GM23338 (cell line): ENCODE measurements at regions not wholly inside any gene's neighbourhood (a gene's known extent, or its start where the extent isn't known, plus 50 kb on each side); places are given as distances from the start of the nearest gene placed in this dataset.

Source experiments
- CREB1 ChIP-seq: fragments of 250-450 bp; sonication (Bioruptor Pico); IDR thresholded peaks from 2 replicates; pipeline ENCODE4 v1.5.0; 2020; ENCODE audit warnings: low read depth, mild to moderate bottlenecking, moderate library complexity
- CTCF ChIP-seq, 2 experiments: fragments of 200-600 bp in 1 of 2; sonication (generic) in 1 of 2; conservative IDR thresholded peaks; 2 replicates each; pipeline versions ENCODE4 v1.5.1 to v1.6.1; 2016 to 2017; ENCODE audit warnings: antibody characterized with exemption in 2 of 2, low read depth in 2 of 2, mild to moderate bottlenecking in 2 of 2, moderate library complexity in 1 of 2
- EZH2 ChIP-seq: fragments of 200-600 bp; sonication (generic); IDR thresholded peaks from one replicate; pipeline ENCODE4 v1.8.0; 2017; ENCODE audit warnings: antibody characterized with exemption, mild to moderate bottlenecking, low read depth; ENCODE audit not compliant: unreplicated experiment
- EZH2phosphoT487 ChIP-seq: fragments of 200-600 bp; sonication (generic); IDR thresholded peaks from one replicate; pipeline ENCODE4 v1.8.1; 2018; ENCODE audit warnings: antibody characterized with exemption; ENCODE audit not compliant: unreplicated experiment
- POLR2AphosphoS5 ChIP-seq: IDR thresholded peaks from 2 replicates; pipeline ENCODE4 v1.6.1; 2016; ENCODE audit warnings: antibody characterized with exemption, low read depth
- REST ChIP-seq: IDR thresholded peaks from one replicate; pipeline ENCODE4 v1.6.1; 2018; ENCODE audit warnings: antibody characterized with exemption; ENCODE audit not compliant: unreplicated experiment

GRCh38 chr5:7329712-7330111, 66.2 kb upstream of the ADCY2 start:
- TF ChIP-seq CTCF (conservative IDR thresholded peaks at IDR 0.05; ENCODE audit: low read depth in 2 of 2) (no peak), EZH2 (no peak), POLR2AphosphoS5 (no peak), REST (no peak), EZH2phosphoT487 (no peak), CREB1 (CRISPR knock-in tag) (no peak)
